SU-DHL-6 (cell line): ENCODE measurements at regions not wholly inside any gene's neighbourhood (a gene's known extent, or its start where the extent isn't known, plus 50 kb on each side); places are given as distances from the start of the nearest gene placed in this dataset.

ENCODE experiments used
- EZH2phosphoT487 ChIP-seq: fragments of 200-600 bp; sonication (generic), shearing (Covaris generic); conservative IDR thresholded peaks from 2 replicates; pipeline ENCODE4 v1.6.1; 2018; ENCODE audit warnings: mild to moderate bottlenecking, antibody characterized with exemption, low read length, moderate library complexity, mixed read lengths
- TF ChIP-seq, protein P1 (sequence below): fragments of 200-600 bp; sonication (generic); IDR thresholded peaks from one replicate; pipeline ENCODE4 v1.5.1; 2017; ENCODE audit warnings: antibody characterized with exemption, mild to moderate bottlenecking, low read length, moderate library complexity; ENCODE audit not compliant: insufficient read depth, poor library complexity, severe bottlenecking

DNA sequence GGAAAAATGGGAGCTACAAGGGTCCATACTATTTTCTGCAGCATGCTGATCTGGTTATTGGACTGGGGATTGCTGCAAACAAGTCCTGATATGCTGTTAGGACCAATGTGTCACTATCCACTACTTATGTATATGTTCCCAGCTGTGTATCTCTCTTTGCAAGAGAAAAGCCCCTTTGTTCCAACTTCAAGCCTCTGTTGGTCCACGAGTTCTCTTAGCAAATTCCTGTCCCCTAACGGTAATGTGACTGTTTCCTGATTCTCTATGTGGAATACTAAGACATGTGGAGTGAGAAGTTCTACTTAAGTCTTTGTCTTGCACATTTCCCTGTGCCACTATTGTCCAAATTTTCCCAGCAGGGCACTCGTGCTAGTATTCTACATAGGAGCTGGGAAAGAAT is 557.7 kb downstream of the FSCB start:
- TF ChIP-seq, protein P1, sequence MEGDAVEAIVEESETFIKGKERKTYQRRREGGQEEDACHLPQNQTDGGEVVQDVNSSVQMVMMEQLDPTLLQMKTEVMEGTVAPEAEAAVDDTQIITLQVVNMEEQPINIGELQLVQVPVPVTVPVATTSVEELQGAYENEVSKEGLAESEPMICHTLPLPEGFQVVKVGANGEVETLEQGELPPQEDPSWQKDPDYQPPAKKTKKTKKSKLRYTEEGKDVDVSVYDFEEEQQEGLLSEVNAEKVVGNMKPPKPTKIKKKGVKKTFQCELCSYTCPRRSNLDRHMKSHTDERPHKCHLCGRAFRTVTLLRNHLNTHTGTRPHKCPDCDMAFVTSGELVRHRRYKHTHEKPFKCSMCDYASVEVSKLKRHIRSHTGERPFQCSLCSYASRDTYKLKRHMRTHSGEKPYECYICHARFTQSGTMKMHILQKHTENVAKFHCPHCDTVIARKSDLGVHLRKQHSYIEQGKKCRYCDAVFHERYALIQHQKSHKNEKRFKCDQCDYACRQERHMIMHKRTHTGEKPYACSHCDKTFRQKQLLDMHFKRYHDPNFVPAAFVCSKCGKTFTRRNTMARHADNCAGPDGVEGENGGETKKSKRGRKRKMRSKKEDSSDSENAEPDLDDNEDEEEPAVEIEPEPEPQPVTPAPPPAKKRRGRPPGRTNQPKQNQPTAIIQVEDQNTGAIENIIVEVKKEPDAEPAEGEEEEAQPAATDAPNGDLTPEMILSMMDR: no peak
- no peak for TF ChIP-seq EZH2phosphoT487
